SK-N-SH (cell line): ENCODE measurements at regions not wholly inside any gene's neighbourhood (a gene's known extent, or its start where the extent isn't known, plus 50 kb on each side); places are given as distances from the start of the nearest gene placed in this dataset.

Source experiments
- CTCF ChIA-PET: fragments of 300-600, 350-600 bp; formaldehyde crosslinking; extraction: SDS; loops from one replicate; lab custom pipeline; 2021; lab: Yijun Ruan, JAX
- POLR2A ChIA-PET: fragments of 350-600 bp; sonication (Branson Sonifier 250); formaldehyde crosslinking; extraction: SDS; loops from one replicate; lab custom pipeline; 2020; ENCODE audit warnings: antibody characterized with exemption, inconsistent platforms; lab: Yijun Ruan, JAX
- DNase-seq: peaks from one replicate; pipeline ENCODE4 v3.0.0; 2012
- H2AFZ ChIP-seq: fragments of 200-600 bp; sonication (generic); 2 replicates; pipeline ENCODE4 v1.8.1; 2016; ENCODE audit warnings: antibody characterized with exemption, mild to moderate bottlenecking, low read depth
- H3F3A ChIP-seq: fragments of 200-600 bp; sonication (generic); replicated peaks from 2 replicates; pipeline ENCODE3; 2016; ENCODE audit warnings: antibody characterized with exemption, mild to moderate bottlenecking; ENCODE audit not compliant: insufficient read depth
- H3K27ac ChIP-seq, 2 experiments: fragments of 200-500 bp in 1 of 2; fragments of 200-600 bp in 1 of 2; sonication (Bioruptor generic) in 1 of 2; sonication (generic), shearing (Covaris generic) in 1 of 2; 2 replicates each; pipeline versions ENCODE4 v1.5.1 to v1.6.1; 2014 to 2016; ENCODE audit warnings: low read depth in 2 of 2, inconsistent platforms in 1 of 2, low read length in 1 of 2, mild to moderate bottlenecking in 1 of 2, mixed read lengths in 1 of 2
- H3K27me3 ChIP-seq: fragments of 200-600 bp; sonication (generic), shearing (Covaris generic); 2 replicates; pipeline ENCODE4 v1.6.1; 2016; ENCODE audit warnings: mixed run types; ENCODE audit not compliant: insufficient read depth
- H3K36me3 ChIP-seq, 2 experiments: fragments of 200-500 bp in 1 of 2; fragments of 200-600 bp in 1 of 2; sonication (Bioruptor generic) in 1 of 2; sonication (generic) in 1 of 2; replicated peaks in 1 of 2; 2 replicates each; pipeline versions ENCODE3 to v1.5.1; 2014 to 2016; ENCODE audit warnings: low read length in 1 of 2, mild to moderate bottlenecking in 1 of 2; ENCODE audit not compliant: insufficient read depth in 2 of 2, control insufficient read depth in 1 of 2
- H3K4me1 ChIP-seq, 2 experiments: fragments of 200-500 bp in 1 of 2; fragments of 200-600 bp in 1 of 2; sonication (Bioruptor generic) in 1 of 2; sonication (generic), shearing (Covaris generic) in 1 of 2; 2 replicates each; pipeline versions ENCODE4 v1.5.1 to v1.6.1; 2014 to 2016; ENCODE audit warnings: low read depth in 1 of 2, low read length in 1 of 2, mixed run types in 1 of 2; ENCODE audit not compliant: insufficient read depth in 2 of 2, control insufficient read depth in 1 of 2
- H3K4me2 ChIP-seq: fragments of 200-600 bp; sonication (generic), shearing (Covaris generic); 2 replicates; pipeline ENCODE4 v1.6.1; 2017; ENCODE audit warnings: mixed run types
- H3K4me3 ChIP-seq, 2 experiments: fragments of 200-500 bp in 1 of 2; fragments of 200-600 bp in 1 of 2; sonication (Bioruptor generic) in 1 of 2; sonication (generic), shearing (Covaris generic) in 1 of 2; 2 replicates each; pipeline versions ENCODE4 v1.5.1 to v1.8.1; 2014 to 2016; ENCODE audit warnings: low read depth in 2 of 2, inconsistent platforms in 1 of 2, low read length in 1 of 2, mild to moderate bottlenecking in 1 of 2, mixed read lengths in 1 of 2, moderate library complexity in 1 of 2
- H3K79me2 ChIP-seq: fragments of 200-600 bp; sonication (generic); 2 replicates; pipeline ENCODE4 v1.8.1; 2017; ENCODE audit warnings: mild to moderate bottlenecking; ENCODE audit not compliant: insufficient read depth
- H3K9ac ChIP-seq: fragments of 200-600 bp; sonication (generic); 2 replicates; pipeline ENCODE4 v1.6.1; 2017; ENCODE audit warnings: mixed run types
- H3K9me2 ChIP-seq: fragments of 200-600 bp; sonication (generic); 2 replicates; pipeline ENCODE4 v1.6.1; 2017; ENCODE audit warnings: mixed run types
- H3K9me3 ChIP-seq: fragments of 200-600 bp; sonication (generic); 2 replicates; pipeline ENCODE4 v1.6.1; 2017; ENCODE audit warnings: mixed run types, mild to moderate bottlenecking, moderate library complexity
- H4K20me1 ChIP-seq: fragments of 200-600 bp; sonication (generic); 2 replicates; pipeline ENCODE4 v1.6.1; 2017; ENCODE audit warnings: mild to moderate bottlenecking, mixed run types; ENCODE audit not compliant: insufficient read depth
- CHD2 ChIP-seq: fragments of 150-350 bp; IDR thresholded peaks from 2 replicates; pipeline ENCODE4 v1.6.1; 2018; ENCODE audit warnings: low read length; ENCODE audit not compliant: partially characterized antibody
- EP300 ChIP-seq, 2 experiments: IDR thresholded peaks; 2 replicates each; pipeline versions ENCODE4 v1.4.0 to v1.6.1; 2012; ENCODE audit warnings: borderline replicate concordance in 1 of 2, low read depth in 1 of 2, low read length in 1 of 2
- FOSL2 ChIP-seq: IDR thresholded peaks from 2 replicates; pipeline ENCODE4 v1.4.0; 2012; ENCODE audit warnings: low read depth, mild to moderate bottlenecking, moderate library complexity, borderline replicate concordance
- FOXM1 ChIP-seq: IDR thresholded peaks from 2 replicates; pipeline ENCODE4 v1.4.0; 2012; ENCODE audit warnings: low read depth, mild to moderate bottlenecking
- GABPA ChIP-seq: IDR thresholded peaks from 2 replicates; pipeline ENCODE4 v1.4.0; 2012; ENCODE audit warnings: low read depth, mild to moderate bottlenecking
- JUND ChIP-seq: IDR thresholded peaks from 2 replicates; pipeline ENCODE4 v1.4.0; 2012
- MEF2A ChIP-seq: IDR thresholded peaks from 2 replicates; pipeline ENCODE4 v1.4.0; 2012; ENCODE audit warnings: low read depth, borderline replicate concordance
- NFIC ChIP-seq: IDR thresholded peaks from 2 replicates; pipeline ENCODE4 v1.4.0; 2012; ENCODE audit warnings: borderline replicate concordance
- RAD21 ChIP-seq: IDR thresholded peaks from 2 replicates; pipeline ENCODE4 v1.6.1; 2012; ENCODE audit warnings: mild to moderate bottlenecking, low read length
- RXRA ChIP-seq: IDR thresholded peaks from 2 replicates; pipeline ENCODE4 v1.4.0; 2012; ENCODE audit warnings: low read depth, mild to moderate bottlenecking, borderline replicate concordance
- SMC3 ChIP-seq: IDR thresholded peaks from 2 replicates; pipeline ENCODE4 v1.6.1; 2012; ENCODE audit warnings: low read depth, low read length, improper control_type of control experiment
- TEAD4 ChIP-seq: IDR thresholded peaks from 2 replicates; pipeline ENCODE4 v1.4.0; 2012; ENCODE audit warnings: mild to moderate bottlenecking, borderline replicate concordance; ENCODE audit not compliant: insufficient read depth
- WGBS: methylation state at CpG from one replicate; pipeline ENCODE4 v1.1.6; 2017; ENCODE audit warnings: low lambda C conversion rate; 5-methylcytosine and 5-hydroxymethylcytosine counted together
- TF ChIP-seq, protein P1 (sequence below): fragments of 150-350 bp; IDR thresholded peaks from 2 replicates; pipeline ENCODE4 v1.6.1; 2016; ENCODE audit warnings: mild to moderate bottlenecking, low read depth, low read length
- TF ChIP-seq, protein P2 (sequence below): IDR thresholded peaks from 2 replicates; pipeline ENCODE4 v1.4.0; 2012; ENCODE audit warnings: low read depth
- TF ChIP-seq, protein P3 (sequence below): fragments of 200-600 bp; sonication (generic); IDR thresholded peaks from 2 replicates; pipeline ENCODE4 v1.6.1; 2017; ENCODE audit warnings: antibody characterized with exemption, mild to moderate bottlenecking, moderate library complexity
- TF ChIP-seq, protein P4 (sequence below): IDR thresholded peaks from 2 replicates; pipeline ENCODE4 v1.4.0; 2012; ENCODE audit warnings: low read depth, borderline replicate concordance
- TF ChIP-seq, protein P5 (sequence below): fragments of 150-350 bp; IDR thresholded peaks from 2 replicates; pipeline ENCODE4 v1.6.1; 2017; ENCODE audit warnings: antibody characterized with exemption, low read length, low read depth, borderline replicate concordance

DNA sequence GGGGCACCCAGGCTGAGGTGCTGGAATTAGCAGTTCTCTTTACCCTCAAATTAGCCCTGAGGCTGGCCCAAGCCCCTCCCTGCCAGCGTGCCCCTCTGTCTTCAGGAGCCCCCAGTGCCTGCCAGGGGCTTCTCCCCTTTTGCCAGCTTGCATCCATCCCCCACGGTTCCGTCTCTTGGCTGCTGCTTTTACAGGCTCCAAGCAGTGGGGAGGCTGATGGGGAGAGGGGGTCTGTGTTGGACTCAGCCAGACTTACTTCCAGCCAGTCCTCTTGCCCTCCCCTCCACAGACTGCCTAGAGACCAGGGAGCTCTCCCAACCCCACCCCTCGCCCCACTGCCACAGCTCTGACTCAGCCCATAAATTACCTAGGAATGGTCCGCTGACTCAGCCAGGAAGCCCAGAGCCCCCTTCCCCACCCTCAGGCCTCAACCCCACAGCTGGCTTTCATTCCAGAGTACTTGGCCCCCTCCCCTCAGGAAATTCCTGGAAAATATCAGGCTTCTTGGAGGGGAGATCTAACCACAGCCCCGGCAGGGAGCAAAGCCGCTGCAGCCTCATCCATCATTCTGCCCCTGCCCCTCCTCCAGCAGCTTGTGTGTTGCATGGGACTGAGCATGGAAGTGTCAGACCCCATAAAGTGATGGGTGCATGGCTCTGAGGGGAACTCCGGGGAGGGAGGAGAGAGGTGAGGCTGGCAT lies 184.6 kb downstream of the ZFP36L2 start (continued):
- TF ChIP-seq, protein P1, sequence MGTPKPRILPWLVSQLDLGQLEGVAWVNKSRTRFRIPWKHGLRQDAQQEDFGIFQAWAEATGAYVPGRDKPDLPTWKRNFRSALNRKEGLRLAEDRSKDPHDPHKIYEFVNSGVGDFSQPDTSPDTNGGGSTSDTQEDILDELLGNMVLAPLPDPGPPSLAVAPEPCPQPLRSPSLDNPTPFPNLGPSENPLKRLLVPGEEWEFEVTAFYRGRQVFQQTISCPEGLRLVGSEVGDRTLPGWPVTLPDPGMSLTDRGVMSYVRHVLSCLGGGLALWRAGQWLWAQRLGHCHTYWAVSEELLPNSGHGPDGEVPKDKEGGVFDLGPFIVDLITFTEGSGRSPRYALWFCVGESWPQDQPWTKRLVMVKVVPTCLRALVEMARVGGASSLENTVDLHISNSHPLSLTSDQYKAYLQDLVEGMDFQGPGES = no peak
- TF ChIP-seq NFIC (peak; percentile 100), RXRA (peak; percentile 100), EP300 (IDR thresholded peaks at IDR 0.05; ENCODE audit: borderline replicate concordance in 1 of 2, low read depth in 1 of 2, low read length in 1 of 2) (peak; percentile 85 to 100), GABPA (peak; percentile 48; the same call in 1 of the 2 replicates)
- TF ChIP-seq, protein P2, sequence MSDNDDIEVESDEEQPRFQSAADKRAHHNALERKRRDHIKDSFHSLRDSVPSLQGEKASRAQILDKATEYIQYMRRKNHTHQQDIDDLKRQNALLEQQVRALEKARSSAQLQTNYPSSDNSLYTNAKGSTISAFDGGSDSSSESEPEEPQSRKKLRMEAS = peak; percentile 97
- TF ChIP-seq, protein P3, sequence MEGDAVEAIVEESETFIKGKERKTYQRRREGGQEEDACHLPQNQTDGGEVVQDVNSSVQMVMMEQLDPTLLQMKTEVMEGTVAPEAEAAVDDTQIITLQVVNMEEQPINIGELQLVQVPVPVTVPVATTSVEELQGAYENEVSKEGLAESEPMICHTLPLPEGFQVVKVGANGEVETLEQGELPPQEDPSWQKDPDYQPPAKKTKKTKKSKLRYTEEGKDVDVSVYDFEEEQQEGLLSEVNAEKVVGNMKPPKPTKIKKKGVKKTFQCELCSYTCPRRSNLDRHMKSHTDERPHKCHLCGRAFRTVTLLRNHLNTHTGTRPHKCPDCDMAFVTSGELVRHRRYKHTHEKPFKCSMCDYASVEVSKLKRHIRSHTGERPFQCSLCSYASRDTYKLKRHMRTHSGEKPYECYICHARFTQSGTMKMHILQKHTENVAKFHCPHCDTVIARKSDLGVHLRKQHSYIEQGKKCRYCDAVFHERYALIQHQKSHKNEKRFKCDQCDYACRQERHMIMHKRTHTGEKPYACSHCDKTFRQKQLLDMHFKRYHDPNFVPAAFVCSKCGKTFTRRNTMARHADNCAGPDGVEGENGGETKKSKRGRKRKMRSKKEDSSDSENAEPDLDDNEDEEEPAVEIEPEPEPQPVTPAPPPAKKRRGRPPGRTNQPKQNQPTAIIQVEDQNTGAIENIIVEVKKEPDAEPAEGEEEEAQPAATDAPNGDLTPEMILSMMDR = no peak

DNA sequence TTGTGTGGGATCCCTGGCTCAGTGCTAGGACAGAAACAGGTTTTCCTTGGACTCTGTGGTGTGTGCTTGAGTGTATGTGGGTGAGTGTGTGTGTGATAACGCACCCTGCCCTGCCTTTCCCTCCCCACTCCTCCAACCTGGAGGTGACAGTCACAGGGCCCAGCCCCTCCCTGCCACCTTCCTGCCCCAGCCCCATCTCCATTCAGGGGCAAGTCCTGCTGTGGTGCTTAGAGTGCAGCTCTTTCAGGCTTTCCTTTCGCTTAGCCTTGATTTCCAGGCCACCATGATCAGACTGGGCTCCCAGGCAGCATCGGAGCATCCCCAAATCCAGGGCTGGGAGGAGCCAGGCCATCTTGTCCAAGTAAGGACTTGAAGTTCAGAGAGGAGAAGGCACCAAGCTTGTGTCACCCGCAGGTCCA lies 185.2 kb downstream of the ZFP36L2 start:
- H3K36me3 ChIP-seq = no peaks in the 10 kb centered on the region
- no peak for DNase-seq
- POLR2A ChIA-PET = interaction anchor here (0.8 kb wide), 1 partner anchor 187 kb away, joined by 3 read pairs; no protein-coding TSS in a partner anchor
- no peaks in the 10 kb centered on the region for H3K9me3 ChIP-seq
- 94% methylated on average over 4 of the region's 4 CpGs for WGBS
- H3K4me1 ChIP-seq = peaks cover 31 to 42% of the 10 kb centered on the region in 2 experiments; a peak in 3 of 4 replicates
- H4K20me1 ChIP-seq = no peaks in the 10 kb centered on the region
- H3K79me2 ChIP-seq = no peaks in the 10 kb centered on the region
- H3K27me3 ChIP-seq = no peaks in the 10 kb centered on the region
- peaks cover 24% of the 10 kb centered on the region for H3F3A ChIP-seq
- peak overlapping the region; percentile 56 to 91 for H3K27ac ChIP-seq
- no peak overlapping the region for H3K4me3 ChIP-seq
- peak overlapping the region; percentile 76 for H3K4me2 ChIP-seq
- CTCF ChIA-PET = interaction anchor here (1.2 to 2.5 kb wide), 8 partner anchors 10 to 443 kb away, joined by 3 to 9 read pairs (median 6); no protein-coding TSS in a partner anchor
- peak overlapping the region; percentile 63 for H3K9ac ChIP-seq
- H3K9me2 ChIP-seq = no peaks in the 10 kb centered on the region
- H2AFZ ChIP-seq = 0 out of 2 replicates have a peak overlapping the region, but pooled peaks have one; percentile 9
- TF ChIP-seq FOSL2 = no peak
- no peak for TF ChIP-seq JUND
- TF ChIP-seq SMC3 = no peak
- TF ChIP-seq, protein P2 = no peak
- TF ChIP-seq, protein P4, sequence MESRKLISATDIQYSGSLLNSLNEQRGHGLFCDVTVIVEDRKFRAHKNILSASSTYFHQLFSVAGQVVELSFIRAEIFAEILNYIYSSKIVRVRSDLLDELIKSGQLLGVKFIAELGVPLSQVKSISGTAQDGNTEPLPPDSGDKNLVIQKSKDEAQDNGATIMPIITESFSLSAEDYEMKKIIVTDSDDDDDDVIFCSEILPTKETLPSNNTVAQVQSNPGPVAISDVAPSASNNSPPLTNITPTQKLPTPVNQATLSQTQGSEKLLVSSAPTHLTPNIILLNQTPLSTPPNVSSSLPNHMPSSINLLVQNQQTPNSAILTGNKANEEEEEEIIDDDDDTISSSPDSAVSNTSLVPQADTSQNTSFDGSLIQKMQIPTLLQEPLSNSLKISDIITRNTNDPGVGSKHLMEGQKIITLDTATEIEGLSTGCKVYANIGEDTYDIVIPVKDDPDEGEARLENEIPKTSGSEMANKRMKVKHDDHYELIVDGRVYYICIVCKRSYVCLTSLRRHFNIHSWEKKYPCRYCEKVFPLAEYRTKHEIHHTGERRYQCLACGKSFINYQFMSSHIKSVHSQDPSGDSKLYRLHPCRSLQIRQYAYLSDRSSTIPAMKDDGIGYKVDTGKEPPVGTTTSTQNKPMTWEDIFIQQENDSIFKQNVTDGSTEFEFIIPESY = no peak
- no peak for TF ChIP-seq RAD21
- TF ChIP-seq FOXM1 = no peak
- TF ChIP-seq, protein P5, sequence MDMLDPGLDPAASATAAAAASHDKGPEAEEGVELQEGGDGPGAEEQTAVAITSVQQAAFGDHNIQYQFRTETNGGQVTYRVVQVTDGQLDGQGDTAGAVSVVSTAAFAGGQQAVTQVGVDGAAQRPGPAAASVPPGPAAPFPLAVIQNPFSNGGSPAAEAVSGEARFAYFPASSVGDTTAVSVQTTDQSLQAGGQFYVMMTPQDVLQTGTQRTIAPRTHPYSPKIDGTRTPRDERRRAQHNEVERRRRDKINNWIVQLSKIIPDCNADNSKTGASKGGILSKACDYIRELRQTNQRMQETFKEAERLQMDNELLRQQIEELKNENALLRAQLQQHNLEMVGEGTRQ = no peak
- TF ChIP-seq, protein P3 = no peak
- TF ChIP-seq MEF2A = no peak
- TF ChIP-seq CHD2 = no peak
- TF ChIP-seq TEAD4 = no peak
